ENCODE measurements at regions not wholly inside any gene's neighbourhood (a gene's known extent, or its start where the extent isn't known, plus 50 kb on each side); places are given as distances from the start of the nearest gene placed in this dataset.

GRCh38 chr3:81439108-81439507 is 322.3 kb downstream of the GBE1 start:
- DNase-seq = no peak

DNA sequence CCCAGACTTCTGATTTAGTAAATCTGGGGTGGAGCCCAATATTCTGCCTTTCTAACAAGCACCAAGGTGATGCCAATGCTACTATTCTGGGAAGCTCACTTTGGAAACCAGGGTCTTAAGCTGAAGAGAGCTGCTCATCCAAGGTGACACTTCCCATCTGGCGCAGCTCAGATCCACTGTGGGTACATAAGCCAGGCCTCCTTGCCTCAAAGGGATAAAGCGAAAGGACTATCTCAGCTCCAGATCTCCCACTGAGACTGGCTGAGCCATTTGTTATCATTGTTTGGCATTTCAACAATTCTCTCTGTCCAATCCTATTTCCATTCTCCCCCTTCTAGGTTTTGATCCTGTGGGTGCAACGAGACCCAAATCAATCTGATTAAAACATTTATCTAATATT is 323.8 kb downstream of the GBE1 start:
- DNase-seq = no peak

DNA sequence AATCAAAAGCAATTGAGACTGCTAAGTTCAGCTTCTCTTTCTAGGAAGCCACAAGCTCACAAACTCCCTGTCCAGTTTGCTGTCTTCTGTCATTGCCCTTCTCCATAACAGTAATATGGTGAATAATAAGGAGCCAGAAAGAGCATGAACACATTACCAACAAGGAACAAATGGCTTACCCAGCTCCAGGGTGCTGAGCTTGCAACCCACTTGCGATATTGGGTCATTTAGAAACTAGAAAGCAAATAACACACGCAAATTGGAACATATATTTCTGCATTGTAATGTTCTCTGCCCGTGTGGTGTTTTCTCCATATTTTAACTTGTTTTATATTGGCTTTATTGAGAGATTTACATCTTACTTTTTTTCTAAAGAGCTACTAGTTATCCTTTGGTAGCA is 325.3 kb downstream of the GBE1 start:
- DNase-seq = no peak

DNA sequence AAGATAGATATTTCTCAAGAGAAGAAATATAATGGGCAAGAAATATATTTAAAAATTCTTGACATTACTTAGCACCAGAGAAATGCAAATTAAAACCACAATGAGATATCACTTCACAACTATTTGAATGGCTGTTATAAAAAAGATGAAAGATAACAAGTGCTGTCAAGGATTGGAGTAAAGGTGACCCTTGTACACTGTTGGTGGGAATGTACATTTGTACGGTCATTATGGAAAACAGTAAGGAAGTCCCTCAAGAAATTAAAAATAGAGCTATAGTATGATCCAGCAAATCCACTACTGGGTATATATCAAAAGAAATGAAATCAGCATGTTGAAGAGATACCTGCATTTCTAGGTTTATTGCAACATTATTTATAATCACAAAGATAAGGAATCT is 326.4 kb downstream of the GBE1 start:
- DNase-seq = no peak

GRCh38 chr3:81434161-81434560 is 327.3 kb downstream of the GBE1 start:
- no peak for DNase-seq

DNA sequence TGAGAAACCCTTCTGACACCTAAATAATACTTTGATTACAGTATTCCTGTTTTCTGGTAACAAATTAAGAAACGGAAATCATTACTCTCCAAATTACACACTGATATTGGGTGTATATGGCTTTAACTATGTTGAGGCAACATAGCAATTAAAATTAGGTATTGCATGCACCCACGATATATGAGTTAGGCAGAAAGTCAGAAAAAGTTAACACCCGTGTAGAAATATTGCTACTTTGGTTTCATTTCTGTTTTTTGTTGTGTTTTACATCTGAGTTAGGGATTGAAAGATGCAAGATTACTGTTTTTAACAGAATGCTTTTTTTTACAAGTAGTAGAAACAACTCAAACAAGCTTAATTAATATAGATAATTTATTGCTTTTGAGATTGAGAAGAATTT is 327.8 kb downstream of the GBE1 start:
- no peak for DNase-seq

GRCh38 chr3:81432456-81432855 is 329.0 kb downstream of the GBE1 start:
- DNase-seq = no peak

DNA sequence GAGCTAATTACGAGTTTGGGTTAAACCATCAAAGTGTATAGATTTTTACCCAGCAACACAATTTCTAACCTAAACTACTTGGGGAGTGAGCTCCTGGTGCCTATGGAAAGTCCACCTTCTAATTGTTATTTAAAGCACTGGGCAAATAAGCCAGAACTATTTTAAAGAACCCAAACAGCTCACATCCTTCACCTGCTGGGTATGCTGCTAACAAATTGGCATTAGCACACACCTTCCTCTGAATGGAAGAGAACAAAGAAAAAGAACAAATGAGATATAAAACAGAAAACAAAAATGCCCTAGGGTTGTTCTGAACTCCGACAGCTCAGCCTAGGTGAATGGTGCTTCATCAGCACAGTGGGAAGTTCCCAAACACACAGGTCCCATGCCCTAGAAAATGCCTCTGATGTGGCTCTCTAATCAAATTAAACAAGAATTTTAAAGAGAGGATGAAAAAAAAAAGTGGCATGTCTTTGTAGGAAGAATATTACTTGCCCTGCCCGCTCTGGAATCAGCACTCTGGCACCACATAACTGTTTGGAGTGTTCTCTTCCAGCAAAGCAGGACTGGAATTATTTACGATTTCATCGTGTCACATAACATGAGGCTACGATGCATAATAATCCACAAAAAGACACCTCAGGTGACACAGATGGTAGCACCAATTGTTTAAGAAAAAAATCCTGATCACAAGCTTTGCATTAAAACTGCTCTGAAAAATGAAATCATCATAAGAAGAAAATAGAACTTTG is 334.4 kb downstream of the GBE1 start:
- no peak for DNase-seq

DNA sequence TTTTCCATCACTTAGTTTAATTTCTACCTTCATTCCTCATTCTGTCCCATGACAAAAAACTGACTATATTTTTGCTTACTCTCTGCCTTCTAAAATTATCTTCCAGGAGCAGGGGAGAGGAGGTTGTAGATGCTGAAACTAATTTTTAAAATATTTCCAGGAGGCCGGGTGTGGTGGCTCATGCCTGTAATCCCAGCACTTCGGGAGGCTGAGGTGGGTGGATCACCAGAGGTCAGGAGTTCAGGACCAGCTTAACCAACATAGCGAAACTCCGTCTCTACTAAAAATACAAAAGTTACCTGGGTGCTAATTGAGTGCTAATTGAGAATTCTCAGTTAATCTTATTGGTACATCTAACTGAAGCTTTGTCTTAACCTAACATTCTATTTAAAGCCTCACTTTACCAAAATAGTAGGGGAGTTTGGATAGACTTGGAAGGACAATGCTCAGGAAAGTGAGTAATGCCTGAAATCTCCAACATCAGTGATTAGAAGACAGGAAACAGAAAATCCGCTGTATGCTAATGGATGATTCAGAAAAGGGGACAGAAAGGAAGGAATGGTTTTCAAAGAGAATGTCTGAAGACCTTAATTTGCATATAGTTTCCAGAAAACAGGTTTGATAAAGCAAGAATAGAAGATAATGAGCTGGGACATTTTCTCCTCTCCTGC is 336.1 kb downstream of the GBE1 start:
- no peak for DNase-seq

- DNase-seq = no peak
These were observed 342.2 kb downstream of the GBE1 start for GRCh38 chr3:81419228-81419627.

GRCh38 chr3:81416812-81417211 is 344.6 kb downstream of the GBE1 start:
- no peak for DNase-seq

DNA sequence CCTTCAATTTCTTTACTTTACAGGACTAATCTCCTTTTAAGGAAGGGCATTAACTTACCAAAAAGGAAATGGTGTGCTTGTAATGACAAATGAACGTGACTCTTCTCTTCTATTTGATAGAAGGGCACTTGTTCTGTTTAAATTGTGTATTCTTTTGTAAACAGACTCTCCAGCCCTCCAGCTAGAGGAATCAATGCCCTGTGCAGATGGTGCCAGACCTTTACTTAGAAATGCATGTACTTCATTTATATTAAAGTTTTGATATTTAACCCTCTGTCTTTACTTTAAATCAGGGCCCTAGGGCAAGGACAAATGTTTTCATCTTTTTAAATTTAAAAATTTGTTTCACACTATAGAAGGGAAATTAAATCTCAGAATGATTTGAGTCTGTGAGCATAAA is 355.1 kb downstream of the GBE1 start:
- no peak for DNase-seq

GRCh38 chr3:81395739-81396513 is 365.5 kb downstream of the GBE1 start:
- no peak for DNase-seq

DNA sequence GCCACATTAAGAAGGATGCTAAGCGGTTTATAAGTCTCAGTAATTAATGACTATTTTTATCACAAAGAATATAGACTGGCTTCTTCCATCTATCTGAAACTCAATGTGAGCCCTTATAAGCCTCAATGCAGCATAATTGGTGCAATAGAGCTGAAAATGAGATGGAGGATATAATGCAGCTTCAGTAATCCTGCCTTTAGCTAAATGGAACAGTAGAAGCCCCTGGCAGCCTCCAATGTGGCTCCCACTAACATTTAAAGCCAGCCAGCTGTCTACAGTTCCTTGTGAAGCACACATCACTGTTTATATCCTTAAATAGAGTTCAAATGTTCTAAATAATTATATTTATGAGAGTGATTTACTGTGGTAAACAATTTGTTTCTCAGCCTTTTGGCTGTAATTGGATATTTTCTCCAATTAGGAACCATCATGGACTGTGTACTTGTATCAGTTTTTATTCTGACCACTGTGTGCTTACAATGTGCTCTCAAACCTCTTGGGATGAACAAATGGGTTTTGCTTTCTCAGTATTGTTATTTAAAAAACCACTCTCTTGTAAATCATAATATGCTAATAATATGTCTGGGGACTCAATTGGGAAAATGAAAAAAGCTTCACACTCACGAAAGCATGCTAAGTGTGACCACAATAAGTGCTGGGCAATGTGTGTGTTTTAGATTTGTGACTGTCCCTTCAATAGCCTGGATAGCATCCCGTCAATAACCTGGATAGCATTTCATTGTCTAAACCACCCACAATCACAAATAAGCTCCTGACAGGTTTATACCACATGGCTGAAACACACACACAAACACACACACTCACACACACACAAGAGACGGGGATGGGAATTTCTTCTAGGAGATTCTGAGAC is 366.6 kb downstream of the GBE1 start:
- DNase-seq = no peak

DNA sequence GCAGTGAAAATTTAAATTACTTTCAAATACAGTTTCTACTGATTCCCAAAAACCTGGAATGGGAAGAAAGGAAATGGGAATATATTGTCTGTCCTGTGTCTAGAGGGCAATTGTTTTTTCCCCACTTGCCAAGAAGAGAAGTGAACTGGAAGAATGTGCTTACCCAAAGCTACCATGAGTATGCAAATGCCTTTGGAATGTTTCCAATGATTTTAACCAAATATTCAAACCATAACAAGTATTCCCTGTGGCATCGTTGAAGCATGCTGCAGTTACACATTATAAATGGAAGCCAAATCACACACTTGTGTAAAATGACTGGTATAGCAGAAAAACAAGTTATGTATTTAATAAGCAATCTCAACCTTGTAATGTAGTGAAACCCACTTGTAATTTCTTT is 368.2 kb downstream of the GBE1 start:
- no peak for DNase-seq

DNA sequence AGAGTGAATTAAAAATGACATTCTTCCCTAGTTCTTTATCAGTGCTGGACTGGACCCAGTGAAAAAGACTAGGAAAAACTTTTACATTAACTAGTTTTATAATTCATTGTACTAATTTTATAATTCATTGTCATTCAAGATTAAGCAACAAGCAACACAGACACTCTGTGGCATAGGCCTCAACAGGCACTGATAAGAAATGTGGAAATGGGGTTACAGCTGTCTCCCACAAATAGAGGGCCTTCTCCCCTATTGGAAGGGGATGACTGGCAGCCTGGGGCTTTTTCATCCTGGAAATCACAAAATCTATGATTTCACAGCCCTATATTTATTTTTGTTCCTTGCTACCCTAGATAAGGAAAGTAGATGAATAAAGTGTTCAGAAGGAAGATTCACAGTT is 370.6 kb downstream of the GBE1 start:
- DNase-seq = no peak

DNA sequence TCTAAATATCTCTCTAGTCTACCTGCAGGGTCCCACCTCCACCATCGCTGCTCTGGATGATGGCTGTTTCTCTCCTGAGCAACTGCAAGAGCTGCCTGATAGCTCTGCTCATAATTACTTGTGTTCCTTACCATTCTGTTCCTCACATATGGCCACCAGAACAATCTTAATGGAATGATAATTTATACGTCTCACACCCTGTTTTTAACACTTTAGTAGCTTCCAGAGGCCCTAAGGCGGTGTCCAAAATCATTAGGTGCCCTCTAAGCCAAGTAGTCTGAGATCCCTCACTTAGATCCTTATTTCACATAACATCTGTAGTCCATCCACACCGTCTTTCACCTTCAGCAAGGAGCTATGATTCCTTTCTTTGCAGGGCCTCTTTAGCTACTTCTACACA is 373.3 kb downstream of the GBE1 start:
- DNase-seq = no peak

DNA sequence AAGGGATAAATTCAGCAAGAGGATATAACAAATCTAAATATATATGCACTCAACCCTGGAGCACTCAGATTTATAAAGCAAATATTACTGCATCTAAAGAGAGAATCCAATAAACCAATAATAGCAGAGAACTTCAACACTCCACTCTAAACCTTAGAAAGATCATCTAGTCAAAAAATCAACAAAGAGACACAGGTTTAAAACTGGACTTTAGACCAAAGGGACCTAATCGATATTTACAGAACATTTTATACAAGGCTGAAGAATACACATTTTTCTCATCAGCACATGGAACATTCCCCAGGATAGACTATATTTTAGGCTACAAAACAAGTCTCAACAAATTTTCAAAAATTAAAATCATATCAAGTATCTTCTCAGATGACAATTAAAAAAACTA is 379.0 kb downstream of the GBE1 start:
- DNase-seq = no peak

- no peak for DNase-seq
These were observed 381.2 kb downstream of the GBE1 start for GRCh38 chr3:81380234-81380633.

GRCh38 chr3:81378552-81379293 is 382.7 kb downstream of the GBE1 start:
- DNase-seq = no peak

- no peak for DNase-seq
These were observed 385.5 kb downstream of the GBE1 start for GRCh38 chr3:81375921-81376320.

DNA sequence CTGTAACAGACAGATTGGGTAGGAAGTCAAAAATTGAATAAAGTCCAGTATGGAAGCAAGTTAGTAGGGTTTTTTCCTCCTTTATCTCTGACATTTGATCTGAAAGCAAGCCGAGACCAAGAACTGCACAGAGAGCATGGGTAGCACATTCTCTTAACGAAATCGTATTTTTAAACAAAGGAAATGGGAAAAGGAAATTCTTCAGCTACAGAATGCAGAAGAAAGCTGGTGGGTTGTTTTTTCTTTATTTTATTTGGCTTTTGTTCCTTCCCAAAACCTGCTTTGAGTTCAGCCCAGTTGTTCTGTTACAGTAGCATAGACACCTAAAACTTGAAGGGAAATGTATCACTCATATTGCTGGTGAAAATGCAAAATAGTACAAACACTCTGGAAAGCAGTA is 397.0 kb downstream of the GBE1 start:
- no peak for DNase-seq
